Prostate gland (tissue), 2 donors: ENCODE measurements at regions not wholly inside any gene's neighbourhood (a gene's known extent, or its start where the extent isn't known, plus 50 kb on each side); places are given as distances from the start of the nearest gene placed in this dataset.
A peak's percentile ranks its signal among the peaks of the same experiment; 100 is the strongest.
"Not testable (repeated sequence)": the region's sequence is repeated elsewhere in the genome, so short reads cannot be mapped to it uniquely, and the experiment has no call there.

Experiments
- DNase-seq: peaks from one replicate; pipeline ENCODE4 v3.0.0-alpha.2; 2019; ENCODE audit warnings: low spot score
- H3K27ac ChIP-seq, 2 donors: fragments of 200-600 bp; sonication (generic); 2 replicates each; pipeline ENCODE4 v1.5.1; 2017 to 2019
- H3K27me3 ChIP-seq: fragments of 200-600 bp; sonication (generic); replicated peaks from 2 replicates; pipeline ENCODE4 v1.5.1; 2019; ENCODE audit not compliant: insufficient read depth
- H3K36me3 ChIP-seq, 2 donors: fragments of 200-600 bp; sonication (generic); 1 replicate in 1 of 2; 2 replicates in 1 of 2; pipeline versions ENCODE4 v1.5.1 to v1.8.1; 2017 to 2019
- H3K4me1 ChIP-seq: fragments of 200-600 bp; sonication (generic); replicated peaks from 2 replicates; pipeline ENCODE4 v1.5.1; 2019
- H3K4me3 ChIP-seq, 2 donors: fragments of 200-600 bp; sonication (generic); 2 replicates each; pipeline ENCODE4 v1.5.1; 2017 to 2019
- H3K9me3 ChIP-seq: fragments of 200-600 bp; sonication (generic); 2 replicates; pipeline ENCODE4 v1.5.1; 2017
- POLR2A ChIP-seq: fragments of 450-650 bp; IDR thresholded peaks from one replicate; pipeline ENCODE4 v1.6.1; 2016; ENCODE audit warnings: antibody characterized with exemption, mild to moderate bottlenecking
- POLR2AphosphoS5 ChIP-seq: sonication (generic); formaldehyde crosslinking; IDR thresholded peaks from one replicate; pipeline ENCODE4 v1.6.1; 2017; ENCODE audit warnings: antibody characterized with exemption
- WGBS: methylation state at CpG from one replicate; pipeline ENCODE4 v1.1.5; 2018; 5-methylcytosine and 5-hydroxymethylcytosine counted together
- intact Hi-C: fragments of 100-400 bp; cut with DNase I; formaldehyde crosslinking; loops from one replicate; pipeline ENCODE4 v1.14.2; 2022
- TF ChIP-seq, protein P1 (sequence below), 4 experiments: fragments of 200-600 bp in 2 of 4; fragments of 450-650 bp in 2 of 4; sonication (generic) in 2 of 4; IDR thresholded peaks; 1 replicate in 3 of 4; 2 replicates in 1 of 4; pipeline ENCODE4 v1.5.1; 2016 to 2019; ENCODE audit warnings: antibody characterized with exemption in 4 of 4, mild to moderate bottlenecking in 2 of 4, moderate library complexity in 2 of 4

DNA sequence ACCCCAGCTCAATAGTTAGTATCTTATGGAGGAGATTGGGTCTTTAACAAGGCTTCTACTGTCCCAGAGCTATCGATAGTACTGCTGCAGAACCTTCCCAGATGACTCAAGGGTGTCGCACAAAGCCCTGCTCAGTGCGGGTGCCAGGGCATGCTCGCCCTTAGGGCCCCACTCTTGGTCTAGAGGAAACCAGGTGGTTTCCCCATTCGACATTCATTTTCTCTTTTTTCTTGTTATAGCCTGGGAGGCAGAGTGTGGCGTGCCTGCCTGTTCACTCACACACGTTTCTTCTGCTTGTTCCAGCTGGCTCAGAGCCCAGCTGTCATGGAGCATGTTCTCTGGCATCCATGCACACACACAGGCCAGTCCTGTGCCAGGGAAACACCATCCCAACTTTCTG, 144.5 kb downstream of the SMIM20 start:
- Histone ChIP-seq H3K4me1 (no peaks in the 10 kb centered on the region), H3K27ac (no peak overlapping the region), H3K36me3 (no peaks in the 10 kb centered on the region), H3K9me3 (no peaks in the 10 kb centered on the region), H3K4me3 (no peak overlapping the region), H3K27me3 (no peaks in the 10 kb centered on the region)
- TF ChIP-seq POLR2A (no peak), POLR2AphosphoS5 (peak; percentile 34)
- WGBS, result 39% methylated on average over 7 of the region's 7 CpGs
- peak; percentile 49 for DNase-seq
- intact Hi-C loops, result no loop called here

DNA sequence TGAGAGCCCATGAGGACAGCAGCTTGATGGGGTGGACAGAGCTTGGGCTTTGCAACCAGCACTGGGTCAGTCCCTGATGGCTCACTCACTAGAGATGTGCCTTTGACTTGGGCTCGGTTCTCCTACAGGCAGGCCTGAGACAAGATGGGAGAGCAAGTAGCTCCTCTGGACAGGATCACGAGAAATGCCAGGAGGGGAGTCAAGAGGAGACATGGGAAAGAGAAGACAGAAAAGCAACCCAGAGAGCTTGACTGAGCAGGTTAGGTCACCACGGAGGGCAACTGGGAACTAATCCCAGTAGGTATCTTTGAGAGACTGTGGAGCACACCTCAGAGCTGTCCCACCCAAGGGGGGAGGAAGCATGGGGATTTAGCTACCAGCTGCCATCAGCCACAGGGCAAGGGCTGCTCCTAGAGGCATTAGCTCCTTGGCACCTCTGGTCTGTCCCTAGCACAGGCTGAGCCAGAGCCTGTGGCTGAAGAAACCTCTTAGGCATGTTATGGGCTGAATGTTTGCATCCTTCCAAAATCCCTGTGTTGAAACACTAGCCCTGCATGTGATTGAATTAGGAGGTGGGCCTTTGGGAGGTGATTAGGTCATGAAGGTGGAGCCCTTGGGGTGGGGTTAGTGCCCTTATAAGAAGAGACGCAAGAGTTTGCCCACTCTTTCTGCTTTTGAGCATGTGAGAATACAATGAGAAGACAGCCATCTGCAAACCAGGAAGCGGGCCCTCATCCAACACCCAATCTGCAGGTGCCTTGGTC, 145.6 kb downstream of the SMIM20 start:
- TF ChIP-seq, protein P1, sequence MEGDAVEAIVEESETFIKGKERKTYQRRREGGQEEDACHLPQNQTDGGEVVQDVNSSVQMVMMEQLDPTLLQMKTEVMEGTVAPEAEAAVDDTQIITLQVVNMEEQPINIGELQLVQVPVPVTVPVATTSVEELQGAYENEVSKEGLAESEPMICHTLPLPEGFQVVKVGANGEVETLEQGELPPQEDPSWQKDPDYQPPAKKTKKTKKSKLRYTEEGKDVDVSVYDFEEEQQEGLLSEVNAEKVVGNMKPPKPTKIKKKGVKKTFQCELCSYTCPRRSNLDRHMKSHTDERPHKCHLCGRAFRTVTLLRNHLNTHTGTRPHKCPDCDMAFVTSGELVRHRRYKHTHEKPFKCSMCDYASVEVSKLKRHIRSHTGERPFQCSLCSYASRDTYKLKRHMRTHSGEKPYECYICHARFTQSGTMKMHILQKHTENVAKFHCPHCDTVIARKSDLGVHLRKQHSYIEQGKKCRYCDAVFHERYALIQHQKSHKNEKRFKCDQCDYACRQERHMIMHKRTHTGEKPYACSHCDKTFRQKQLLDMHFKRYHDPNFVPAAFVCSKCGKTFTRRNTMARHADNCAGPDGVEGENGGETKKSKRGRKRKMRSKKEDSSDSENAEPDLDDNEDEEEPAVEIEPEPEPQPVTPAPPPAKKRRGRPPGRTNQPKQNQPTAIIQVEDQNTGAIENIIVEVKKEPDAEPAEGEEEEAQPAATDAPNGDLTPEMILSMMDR (IDR thresholded peaks at IDR 0.05), result no peak
- TF ChIP-seq POLR2A (no peak), POLR2AphosphoS5 (no peak)
- H3K4me1 ChIP-seq, result no peaks in the 10 kb centered on the region
- 97% methylated on average over 5 of the region's 5 CpGs for WGBS
- H3K36me3 ChIP-seq, result no peaks in the 10 kb centered on the region
- H3K27ac ChIP-seq, result no peak overlapping the region
- no peak overlapping the region for H3K4me3 ChIP-seq
- H3K27me3 ChIP-seq, result no peaks in the 10 kb centered on the region
- intact Hi-C loops, result loop anchor here (10.0 kb wide), 1 partner anchor 75 kb away; no protein-coding TSS in a partner anchor
- no peaks in the 10 kb centered on the region for H3K9me3 ChIP-seq
- no peak for DNase-seq

DNA sequence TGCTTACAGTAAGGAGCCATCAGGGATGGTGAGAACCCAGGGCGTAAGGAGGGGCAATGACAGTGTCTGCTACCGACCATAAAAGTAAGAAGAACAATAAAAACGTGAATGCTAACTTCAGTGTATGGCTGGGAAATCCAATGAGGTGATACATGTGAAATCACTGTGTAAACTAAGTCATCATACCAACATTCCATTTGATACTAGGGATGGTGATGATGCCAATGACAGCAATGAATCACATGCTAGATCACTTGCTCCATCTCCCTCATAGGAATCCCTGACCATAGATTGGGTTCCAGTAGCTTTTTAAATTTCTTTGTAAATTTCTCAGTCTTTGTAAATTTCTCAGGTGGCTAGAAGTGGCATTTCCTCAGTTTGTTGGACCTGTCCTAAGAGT, 146.3 kb downstream of the SMIM20 start:
- Histone ChIP-seq H3K4me1 (no peaks in the 10 kb centered on the region), H3K4me3 (no peak overlapping the region), H3K36me3 (no peaks in the 10 kb centered on the region), H3K27ac (no peak overlapping the region), H3K27me3 (no peaks in the 10 kb centered on the region), H3K9me3 (no peaks in the 10 kb centered on the region)
- TF ChIP-seq POLR2AphosphoS5, result no peak
- no peak for TF ChIP-seq POLR2A
- TF ChIP-seq, protein P1 (IDR thresholded peaks at IDR 0.05), result no peak
- intact Hi-C loops, result loop anchor here (10.0 kb wide), 1 partner anchor 75 kb away; no protein-coding TSS in a partner anchor
- WGBS, result 86% methylated on average over 3 of the region's 3 CpGs
- no peak for DNase-seq

DNA sequence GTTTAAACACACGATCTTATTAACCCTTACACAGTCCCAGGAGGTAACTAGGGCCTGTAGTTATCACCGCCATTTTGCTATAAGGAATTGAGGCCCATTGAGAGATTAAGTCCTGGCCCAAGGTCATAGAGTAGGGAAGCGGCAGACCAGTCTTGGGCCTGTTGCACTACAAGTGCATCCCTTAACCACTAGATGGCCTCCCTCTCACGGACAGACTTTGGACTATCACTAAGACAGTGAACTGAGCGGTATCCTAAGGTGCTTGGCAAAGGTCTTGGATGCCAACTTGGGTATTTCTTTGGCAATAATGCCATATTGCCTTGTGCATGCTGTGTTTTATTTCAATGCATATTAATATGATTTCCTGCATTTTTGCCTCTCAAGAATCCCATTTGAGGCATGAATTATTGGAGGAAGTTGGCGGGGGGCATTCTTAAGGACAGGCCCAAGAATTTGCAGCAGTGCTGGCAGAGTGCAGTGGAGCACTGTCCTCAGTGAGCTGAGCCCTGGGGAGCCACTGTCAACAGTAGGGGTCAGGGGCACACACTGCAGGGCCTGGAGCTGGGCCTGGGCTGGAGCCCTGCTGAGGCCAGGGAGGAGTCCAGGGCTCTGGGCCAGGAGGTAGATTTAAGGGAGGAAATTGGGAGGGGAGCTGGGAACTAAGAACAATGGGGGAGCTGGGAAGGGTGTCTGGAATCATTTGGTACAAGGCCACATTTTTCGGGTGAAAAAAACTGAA, 147.4 kb downstream of the SMIM20 start:
- H3K4me1 ChIP-seq, result no peaks in the 10 kb centered on the region
- H3K4me3 ChIP-seq, result no peak overlapping the region
- 77% methylated on average over 7 of the region's 7 CpGs for WGBS
- no peak for DNase-seq
- no peaks in the 10 kb centered on the region for H3K36me3 ChIP-seq
- no peak for TF ChIP-seq POLR2A
- TF ChIP-seq, protein P1 (IDR thresholded peaks at IDR 0.05), result peak in 1 of 4 experiments; percentile 46
- H3K9me3 ChIP-seq, result no peaks in the 10 kb centered on the region
- H3K27me3 ChIP-seq, result no peaks in the 10 kb centered on the region
- no peak overlapping the region for H3K27ac ChIP-seq
- intact Hi-C loops, result loop anchor here (10.0 kb wide), 1 partner anchor 77 kb away; no protein-coding TSS in a partner anchor

DNA sequence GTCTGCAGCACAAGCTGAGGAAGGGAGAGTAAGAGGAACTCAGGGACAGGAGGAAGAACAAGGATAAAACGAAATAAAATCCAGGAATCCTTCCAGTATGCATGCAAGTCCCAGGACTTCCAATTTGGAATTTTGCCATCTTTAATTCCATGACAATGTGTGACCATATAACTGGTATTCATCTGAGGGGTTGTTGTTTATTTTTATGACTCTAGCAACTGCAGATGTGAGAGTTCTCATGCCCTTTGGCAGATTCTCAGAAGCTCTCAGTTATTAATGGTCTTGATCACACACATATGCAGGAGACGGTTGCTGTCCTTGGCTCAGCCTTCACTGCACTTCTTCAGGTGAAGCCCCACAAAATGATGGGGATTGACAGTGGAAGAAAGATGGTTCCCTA, 148.2 kb downstream of the SMIM20 start:
- DNase-seq, result no peak
- no peak for TF ChIP-seq POLR2A
- TF ChIP-seq POLR2AphosphoS5, result no peak
- TF ChIP-seq, protein P1 (IDR thresholded peaks at IDR 0.05), result no peak
- Histone ChIP-seq H3K4me3 (no peak overlapping the region), H3K4me1 (no peaks in the 10 kb centered on the region), H3K27me3 (no peaks in the 10 kb centered on the region), H3K36me3 (no peaks in the 10 kb centered on the region), H3K9me3 (no peaks in the 10 kb centered on the region), H3K27ac (no peak overlapping the region)
- 55% methylated on average over 2 of the region's 2 CpGs for WGBS
- intact Hi-C loops, result loop anchor here (10.0 kb wide), 1 partner anchor 77 kb away; no protein-coding TSS in a partner anchor

DNA sequence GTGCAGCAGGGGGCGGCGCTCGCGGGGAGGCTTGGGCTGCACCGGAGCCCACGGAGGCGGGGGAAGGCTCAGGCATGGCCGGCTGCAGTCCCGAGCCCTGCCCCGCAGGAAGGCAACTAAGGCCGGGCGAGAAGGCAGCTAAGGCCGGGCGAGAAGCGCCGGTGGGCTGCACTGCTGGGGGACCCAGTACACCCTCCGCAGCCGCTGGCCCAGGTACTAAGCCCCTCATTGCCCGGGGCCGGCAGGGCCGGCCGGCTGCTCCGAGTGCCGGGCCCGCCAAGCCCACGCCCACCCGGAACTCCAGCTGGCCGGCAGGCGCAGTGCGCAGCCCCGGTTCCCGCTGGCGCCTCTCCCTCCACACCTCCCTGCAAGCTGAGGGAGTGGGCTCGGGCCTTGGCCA, 150.0 kb downstream of the SMIM20 start:
- intact Hi-C loops, result loop anchor here (10.0 kb wide), 1 partner anchor 79 kb away; no protein-coding TSS in a partner anchor
- not testable (repeated sequence) for DNase-seq, H3K27me3 ChIP-seq, H3K4me1 ChIP-seq, H3K27ac ChIP-seq, H3K36me3 ChIP-seq, H3K4me3 ChIP-seq, H3K9me3 ChIP-seq
- WGBS, result 99% methylated on average over 15 of the region's 34 CpGs
